ENCODE measurements at regions not wholly inside any gene's neighbourhood (a gene's known extent, or its start where the extent isn't known, plus 50 kb on each side); places are given as distances from the start of the nearest gene placed in this dataset.

DNA sequence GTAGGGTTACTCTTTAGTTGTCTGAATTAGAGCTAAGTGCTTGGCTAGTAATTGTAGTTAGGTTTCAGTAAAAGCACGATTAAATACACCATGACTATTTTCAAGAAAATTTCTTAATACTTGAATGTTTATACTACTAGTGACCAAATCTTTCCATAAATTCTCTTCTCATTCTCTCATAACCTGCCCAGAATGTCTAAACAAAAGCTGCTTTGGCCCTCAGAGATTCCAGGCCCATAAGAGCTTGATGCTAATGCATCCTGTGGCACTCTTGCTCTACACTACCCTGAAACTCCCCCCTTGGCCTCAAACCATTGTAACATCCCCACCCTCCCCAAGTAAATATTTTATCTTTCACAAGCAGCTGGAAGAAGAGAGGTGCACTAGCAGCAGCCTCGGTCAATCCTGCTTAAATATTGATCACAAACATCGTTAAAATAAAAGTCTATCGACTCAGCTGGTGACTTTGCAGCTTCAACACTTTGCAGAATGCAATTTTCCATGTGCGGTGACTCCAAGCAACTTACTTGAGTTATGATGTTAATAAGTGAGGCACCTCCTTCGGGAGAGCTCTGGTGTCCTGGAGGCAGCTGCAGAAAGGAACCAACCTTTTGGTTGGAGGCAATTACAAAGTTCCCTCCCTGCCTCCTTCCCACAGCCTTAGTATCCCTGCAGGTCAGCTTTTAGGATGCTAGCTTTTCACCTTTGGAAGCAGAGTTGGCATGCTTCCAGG is 315.6 kb upstream of the PLXNA2 start:
- DNase-seq (ENCODE audit: low spot score in 2 of 2) (no peak), ATAC-seq (no peak)
- no peak overlapping the region for H3K27ac Mint-ChIP-seq
- no peaks in the 10 kb centered on the region for H3K36me3 Mint-ChIP-seq
- H3K9me3 Mint-ChIP-seq: peaks cover 0 to 8% of the 10 kb centered on the region in 2 donors

DNA sequence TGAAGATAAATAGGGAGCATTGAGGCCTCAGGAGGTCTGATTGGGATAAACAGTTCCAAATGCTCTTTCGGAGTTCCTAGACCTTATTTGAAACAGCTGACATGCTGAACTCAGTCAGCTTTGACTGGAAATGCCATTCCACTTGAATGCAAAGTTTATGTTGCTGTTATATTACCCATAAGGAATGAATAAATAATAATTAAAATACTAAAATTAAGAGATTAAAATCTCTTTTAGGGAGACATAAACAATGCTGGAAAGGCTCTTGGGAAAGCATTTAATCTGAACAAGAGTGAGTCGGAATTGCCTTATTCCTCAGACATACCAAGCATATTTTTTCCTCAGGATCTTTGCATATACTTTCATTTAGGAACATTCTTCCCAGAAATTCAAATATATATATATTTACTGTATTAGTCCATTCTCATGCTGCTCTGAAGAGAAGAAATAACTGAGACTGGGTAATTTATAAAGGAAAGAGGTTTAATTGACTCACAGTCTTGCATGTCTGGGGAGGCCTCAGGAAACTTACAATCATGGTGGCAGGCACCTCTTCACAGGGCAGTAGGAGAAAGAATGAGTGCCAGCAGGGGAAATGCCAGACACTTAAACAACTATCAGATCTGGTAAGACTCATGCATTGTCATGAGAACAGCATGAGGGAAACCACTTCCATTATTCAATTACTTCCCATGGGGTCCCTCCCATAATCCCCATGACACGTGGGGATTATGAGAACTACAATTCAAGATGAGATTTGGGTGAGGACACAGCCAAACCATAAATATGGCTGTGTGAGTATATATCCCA is 318.2 kb upstream of the PLXNA2 start:
- ATAC-seq (no peak), DNase-seq (ENCODE audit: low spot score in 2 of 2) (no peak)
- Mint-ChIP-seq H3K36me3 (no peaks in the 10 kb centered on the region), H3K9me3 (peaks cover 0 to 4% of the 10 kb centered on the region in 2 donors), H3K27ac (no peak overlapping the region)

DNA sequence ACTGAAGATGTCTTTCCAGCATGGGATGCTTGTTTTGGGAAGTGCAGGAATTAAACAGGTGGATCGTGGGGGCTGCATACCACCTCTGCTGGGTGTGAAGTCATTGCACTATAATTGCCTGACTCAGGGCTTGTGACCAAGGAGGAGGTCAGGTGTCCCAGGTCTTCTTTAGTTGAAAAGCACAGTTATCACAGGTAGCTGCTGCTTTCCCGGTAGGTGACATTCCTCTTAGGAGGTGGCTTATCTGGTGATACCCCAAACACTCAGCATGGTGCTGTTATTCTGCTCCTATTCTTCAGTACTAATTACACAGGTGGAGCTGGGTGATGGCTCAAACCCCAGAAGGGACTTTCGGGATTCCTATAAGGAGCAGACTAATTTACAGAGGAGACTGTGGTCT is 320.3 kb upstream of the PLXNA2 start:
- H3K27ac Mint-ChIP-seq: no peak overlapping the region
- DNase-seq (ENCODE audit: low spot score in 2 of 2) (no peak), ATAC-seq (no peak)
- no peaks in the 10 kb centered on the region for H3K36me3 Mint-ChIP-seq
- no peaks in the 10 kb centered on the region for H3K9me3 Mint-ChIP-seq

DNA sequence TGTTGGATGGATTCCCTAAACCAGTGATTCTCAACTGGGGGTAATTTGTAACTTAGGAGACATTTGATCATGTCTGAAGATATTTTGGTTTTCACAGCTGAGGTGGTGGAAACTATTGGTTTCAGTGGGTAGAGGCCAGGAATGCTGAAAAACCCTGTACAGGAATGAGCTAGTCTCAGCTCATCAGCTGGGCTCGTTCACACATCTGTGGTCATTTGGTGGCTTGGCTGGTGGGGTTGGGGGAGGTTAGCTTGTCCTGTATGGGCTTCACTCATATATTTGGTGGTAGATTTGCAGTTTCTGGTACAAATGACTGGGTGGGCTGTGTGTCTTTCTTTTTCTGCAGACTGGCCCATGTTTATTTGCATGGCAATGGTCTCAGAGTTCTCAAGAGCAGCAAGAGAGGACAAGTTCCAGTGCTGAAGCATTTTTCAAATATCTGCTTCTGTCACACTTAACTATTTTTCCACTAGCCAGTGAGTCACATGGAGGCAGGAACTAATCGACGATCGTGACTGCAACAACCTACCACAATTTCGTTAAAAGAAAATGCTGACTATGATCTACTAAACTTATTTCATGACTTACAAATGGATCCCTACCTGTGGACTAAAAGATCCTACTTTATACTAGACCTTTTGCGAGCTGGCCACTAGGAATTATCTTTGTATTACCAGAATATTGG is 321.7 kb upstream of the PLXNA2 start:
- Mint-ChIP-seq H3K36me3 (no peaks in the 10 kb centered on the region), H3K9me3 (no peaks in the 10 kb centered on the region), H3K27ac (no peak overlapping the region)
- ATAC-seq: no peak
- DNase-seq (ENCODE audit: low spot score in 2 of 2): no peak

DNA sequence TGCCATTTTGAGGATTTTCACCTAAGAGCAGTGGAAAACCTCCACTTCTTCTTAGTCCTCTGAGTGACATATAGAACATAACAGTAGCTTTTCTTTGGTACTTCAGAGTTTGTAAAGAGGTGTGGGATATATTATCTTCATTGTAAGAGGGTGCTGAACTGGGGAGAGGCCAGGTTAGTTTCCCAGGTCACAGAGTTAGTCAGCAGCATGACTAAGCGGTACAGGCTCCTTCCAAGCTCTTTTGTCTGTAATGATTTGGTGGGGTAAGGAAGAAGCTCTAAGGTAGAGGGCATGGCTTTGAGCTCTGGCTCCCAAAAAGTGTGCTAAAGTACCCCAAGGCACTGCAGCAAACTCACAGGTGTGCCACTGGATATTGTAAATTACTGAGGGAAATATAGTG is 325.0 kb upstream of the PLXNA2 start:
- H3K9me3 Mint-ChIP-seq: no peaks in the 10 kb centered on the region
- no peaks in the 10 kb centered on the region for H3K36me3 Mint-ChIP-seq
- ATAC-seq (no peak), DNase-seq (ENCODE audit: low spot score in 2 of 2) (no peak)
- H3K27ac Mint-ChIP-seq: no peak overlapping the region

DNA sequence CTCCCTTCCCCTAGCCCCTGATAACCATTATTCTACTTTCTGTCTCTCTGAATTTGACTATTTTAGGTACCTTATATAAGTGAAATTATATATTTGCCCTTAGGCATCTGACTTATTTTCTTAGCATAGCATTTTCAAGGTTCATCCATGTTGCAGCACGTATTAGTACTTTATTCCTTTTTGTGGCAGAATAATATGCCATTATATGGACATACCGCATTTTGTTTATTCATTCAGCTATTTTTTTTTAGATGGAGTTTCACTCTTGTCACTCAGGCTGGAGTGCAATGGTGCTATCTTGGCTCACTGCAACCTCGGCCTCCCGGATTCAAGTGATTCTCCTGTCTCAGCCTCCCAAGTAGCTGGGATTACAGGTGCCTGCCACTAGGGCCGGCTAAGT is 326.2 kb upstream of the PLXNA2 start:
- Mint-ChIP-seq H3K9me3 (no peaks in the 10 kb centered on the region), H3K27ac (no peak overlapping the region), H3K36me3 (no peaks in the 10 kb centered on the region)
- ATAC-seq (no peak), DNase-seq (ENCODE audit: low spot score in 2 of 2) (no peak)

DNA sequence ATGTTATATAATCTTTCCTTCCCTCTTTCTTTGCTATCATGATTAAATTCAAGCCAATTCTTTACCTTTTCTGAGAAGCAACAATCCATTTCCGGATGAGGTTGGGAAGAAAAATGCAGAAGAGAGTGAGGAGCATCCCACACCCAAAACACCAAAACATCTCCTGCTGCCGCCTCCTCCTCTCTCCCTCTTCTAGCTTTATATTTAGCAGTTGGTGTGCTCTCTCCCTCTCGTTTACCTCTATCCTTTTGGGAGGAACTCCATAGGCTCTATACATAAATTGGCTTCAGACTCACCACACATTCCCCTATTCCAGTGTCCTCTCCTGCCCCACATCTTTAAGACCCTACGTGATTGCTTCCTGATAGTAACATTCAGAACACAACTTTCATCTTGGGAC is 332.2 kb upstream of the PLXNA2 start:
- Mint-ChIP-seq H3K36me3 (no peaks in the 10 kb centered on the region), H3K27ac (no peak overlapping the region), H3K9me3 (no peaks in the 10 kb centered on the region)
- DNase-seq (ENCODE audit: low spot score in 2 of 2) (no peak), ATAC-seq (no peak)

DNA sequence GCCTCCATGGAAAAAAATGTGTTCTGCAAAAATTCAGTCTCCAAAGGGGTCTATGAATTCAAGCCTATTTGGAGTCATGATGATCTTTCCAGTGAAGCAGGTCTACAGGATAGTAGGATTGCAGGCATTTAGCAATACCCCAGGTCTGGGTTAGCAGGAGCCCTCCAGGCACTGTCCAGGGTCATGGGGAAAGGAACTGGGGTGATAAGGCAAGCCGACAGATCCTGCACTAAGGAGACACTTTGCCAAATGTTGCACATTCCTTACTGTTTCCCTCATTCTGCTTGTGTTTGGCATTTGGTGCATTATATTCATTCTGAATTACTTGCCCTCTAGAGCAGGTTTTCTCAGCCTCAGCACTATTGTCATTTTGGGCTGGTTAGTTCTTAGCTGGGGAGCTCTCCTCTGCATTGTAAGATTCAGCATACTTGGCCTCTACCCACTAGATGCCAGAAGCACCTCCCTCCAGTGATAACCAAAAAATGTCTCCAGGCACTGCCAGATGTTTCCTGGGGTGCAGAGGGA is 333.3 kb upstream of the PLXNA2 start:
- Mint-ChIP-seq H3K27ac (no peak overlapping the region), H3K36me3 (no peaks in the 10 kb centered on the region), H3K9me3 (no peaks in the 10 kb centered on the region)
- ATAC-seq: no peak
- no peak for DNase-seq (ENCODE audit: low spot score in 2 of 2)

DNA sequence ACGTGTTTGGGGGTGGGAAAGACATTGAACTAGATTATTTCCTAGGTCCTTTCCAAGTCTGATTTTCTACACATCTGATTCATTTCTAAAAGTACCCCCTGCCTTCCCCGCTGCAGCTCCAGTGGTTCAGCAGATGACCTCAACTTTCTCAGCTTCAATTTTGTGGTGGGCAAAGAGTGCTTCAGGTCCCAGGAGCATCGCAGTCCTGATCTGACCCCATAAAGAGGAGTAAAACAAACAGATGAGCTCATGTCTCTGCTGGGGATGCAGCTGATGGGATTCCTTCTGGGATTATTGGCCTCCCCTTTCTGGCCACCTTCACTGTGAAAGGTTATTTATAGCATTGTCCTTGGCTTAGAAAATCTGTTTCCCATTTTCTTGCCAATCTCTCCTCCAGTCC is 337.0 kb upstream of the PLXNA2 start:
- Mint-ChIP-seq H3K36me3 (no peaks in the 10 kb centered on the region), H3K9me3 (peaks cover 5 to 6% of the 10 kb centered on the region in 2 donors), H3K27ac (no peak overlapping the region)
- no peak for DNase-seq (ENCODE audit: low spot score in 2 of 2)
- no peak for ATAC-seq

DNA sequence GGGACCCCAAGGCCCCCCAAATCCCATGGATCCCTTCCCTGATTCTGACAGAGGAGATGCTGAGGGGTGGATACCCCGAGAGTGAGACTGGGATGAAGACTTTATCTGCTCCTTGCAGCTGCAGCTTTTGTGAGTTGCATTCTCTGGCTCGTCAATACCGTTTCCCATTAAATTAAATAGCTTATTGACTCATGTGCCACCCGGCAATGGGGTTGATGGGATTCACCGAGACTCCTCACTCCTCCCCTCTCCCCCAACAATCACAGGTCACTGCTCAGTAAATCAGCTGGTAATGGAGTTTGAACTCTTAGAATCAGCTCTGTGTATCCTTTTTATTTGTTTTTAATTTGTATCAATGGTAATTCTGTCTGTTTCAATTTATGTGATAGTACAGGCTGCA is 337.5 kb upstream of the PLXNA2 start:
- no peak for ATAC-seq
- Mint-ChIP-seq H3K27ac (no peak overlapping the region), H3K36me3 (no peaks in the 10 kb centered on the region), H3K9me3 (peaks cover 5 to 6% of the 10 kb centered on the region in 2 donors)
- no peak for DNase-seq (ENCODE audit: low spot score in 2 of 2)

DNA sequence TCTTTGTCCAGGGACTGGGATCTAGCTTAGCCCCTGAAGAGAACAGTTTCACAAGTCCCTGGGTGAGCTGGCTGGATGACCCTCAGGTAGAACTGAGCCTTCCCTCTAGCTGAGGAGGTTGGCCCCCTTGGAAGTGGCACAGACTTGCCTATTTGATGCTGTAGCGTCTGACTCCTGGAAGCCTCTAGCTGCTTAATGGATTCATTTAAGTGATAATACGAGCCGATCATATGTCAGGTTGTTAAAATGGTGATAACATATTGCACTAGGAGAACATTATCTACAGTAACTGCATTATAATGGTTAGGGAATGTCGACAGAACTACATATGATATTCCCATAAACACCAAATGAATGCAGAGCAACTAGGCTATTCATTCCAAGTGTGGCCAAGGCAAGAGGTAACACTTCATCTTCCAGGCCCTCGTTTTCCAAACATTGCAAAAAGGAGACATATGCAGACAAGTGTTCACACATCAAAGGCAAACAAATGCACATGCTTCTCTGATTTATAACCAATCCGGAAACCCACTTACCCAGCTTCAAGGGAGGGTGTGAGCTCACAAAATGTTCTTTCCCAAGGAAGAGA is 340.1 kb upstream of the PLXNA2 start:
- H3K9me3 Mint-ChIP-seq: peaks cover 5 to 6% of the 10 kb centered on the region in 2 donors

DNA sequence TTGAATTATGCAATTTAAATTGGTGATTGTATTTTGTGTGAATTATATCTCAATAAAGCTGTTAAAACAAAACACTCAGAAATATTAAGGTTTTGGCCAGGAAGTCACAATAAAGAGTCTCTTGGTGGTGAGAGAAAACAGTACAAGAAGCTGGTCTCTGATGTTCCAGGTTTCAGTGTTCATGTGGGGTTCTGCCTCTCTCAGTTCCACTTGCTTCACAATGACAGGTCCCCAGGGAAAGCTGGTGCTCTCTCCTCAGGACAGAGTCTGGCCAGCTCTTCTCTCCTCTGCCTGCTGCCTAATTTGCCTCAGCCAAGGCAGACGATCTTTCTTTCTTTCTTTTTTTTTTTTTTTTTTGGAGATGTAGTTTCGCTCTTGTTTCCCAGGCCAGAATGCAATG is 342.9 kb upstream of the PLXNA2 start:
- no peaks in the 10 kb centered on the region for H3K36me3 Mint-ChIP-seq
- H3K9me3 Mint-ChIP-seq: peaks cover 5 to 6% of the 10 kb centered on the region in 2 donors
- no peak overlapping the region for H3K27ac Mint-ChIP-seq
- ATAC-seq (no peak), DNase-seq (ENCODE audit: low spot score in 2 of 2) (no peak)

More for the DNA sequence above, 340.1 kb upstream of the PLXNA2 start:
- DNase-seq (ENCODE audit: low spot score in 2 of 2) (no peak), ATAC-seq (no peak)
- H3K36me3 Mint-ChIP-seq: no peaks in the 10 kb centered on the region
- no peak overlapping the region for H3K27ac Mint-ChIP-seq

DNA sequence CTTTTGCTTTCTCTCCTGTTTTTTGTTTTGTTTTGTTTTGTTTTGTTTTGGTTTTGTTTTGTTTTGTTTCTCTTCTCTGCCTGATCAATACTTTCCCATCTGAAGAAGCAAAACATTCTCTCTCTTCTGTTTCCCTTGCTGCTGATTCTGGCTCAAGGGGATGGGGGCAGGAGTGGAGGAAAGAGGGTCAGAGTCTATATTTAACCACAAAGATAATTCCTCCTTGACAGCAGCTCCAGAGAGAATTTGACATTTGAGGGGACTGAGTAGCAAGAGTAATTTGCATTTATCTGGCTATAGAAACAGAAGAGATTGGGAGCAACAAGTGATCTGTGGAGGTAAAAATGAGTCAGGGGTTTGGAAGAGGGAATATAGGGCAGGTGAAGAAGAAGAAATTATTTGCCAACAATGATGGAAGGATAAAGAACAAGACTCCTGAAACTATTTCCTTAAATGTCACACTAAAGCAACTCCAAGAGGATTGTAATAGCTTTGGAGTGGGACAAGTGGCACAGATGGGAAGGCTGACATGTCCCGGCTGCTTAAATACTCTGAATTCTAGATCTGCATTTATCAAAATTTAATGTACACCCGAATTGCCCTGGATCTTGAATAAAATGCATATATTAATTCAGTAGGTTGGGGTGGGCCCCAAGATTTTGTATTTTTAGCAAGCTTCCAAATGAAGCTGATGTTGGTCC is 349.3 kb upstream of the PLXNA2 start:
- no peak for DNase-seq (ENCODE audit: low spot score in 2 of 2)
- no peak for ATAC-seq
- Mint-ChIP-seq H3K36me3 (no peaks in the 10 kb centered on the region), H3K27ac (peak overlapping the region in 1 of 2 donors; percentile 1), H3K9me3 (no peaks in the 10 kb centered on the region)

DNA sequence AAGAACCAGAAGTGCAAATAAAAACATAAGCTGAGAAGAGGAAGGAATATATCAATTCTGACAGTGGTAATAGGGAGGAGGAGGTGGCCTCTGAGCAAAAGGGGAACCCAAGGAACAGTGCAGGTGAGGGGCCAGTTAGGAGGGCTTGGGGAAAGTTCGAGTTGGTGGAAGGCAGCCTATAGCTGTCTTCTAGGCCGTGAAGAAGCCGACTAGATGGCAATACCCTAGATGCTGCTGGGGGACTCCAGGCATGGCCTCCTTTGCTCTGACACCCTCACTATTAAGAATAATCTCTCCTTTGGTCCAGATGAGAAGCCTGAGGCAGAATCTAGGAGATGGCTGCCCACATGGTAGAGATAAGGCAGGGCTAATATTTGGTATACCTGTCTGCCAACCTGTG is 351.1 kb upstream of the PLXNA2 start:
- Mint-ChIP-seq H3K27ac (no peak overlapping the region), H3K9me3 (no peaks in the 10 kb centered on the region), H3K36me3 (no peaks in the 10 kb centered on the region)
- no peak for ATAC-seq
- DNase-seq (ENCODE audit: low spot score in 2 of 2): no peak

DNA sequence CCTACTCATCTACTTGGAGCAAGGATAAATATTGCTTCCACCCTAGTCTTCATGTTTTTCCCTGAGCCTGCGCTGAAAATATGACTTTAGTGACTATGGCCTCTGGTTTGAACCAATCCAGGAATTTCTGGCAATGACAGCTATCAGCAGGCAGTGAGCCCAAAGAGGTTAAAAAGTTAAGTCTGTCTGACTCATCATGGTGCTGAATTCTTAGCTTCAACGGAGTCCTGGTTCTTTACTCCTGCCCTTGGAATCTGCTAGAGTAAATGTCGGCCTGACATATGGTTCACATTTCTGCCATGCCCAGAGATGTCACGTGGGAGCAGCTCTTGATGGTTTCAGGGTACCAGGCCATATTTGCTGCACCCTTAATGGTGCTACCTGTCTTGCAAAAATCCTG is 351.6 kb upstream of the PLXNA2 start:
- H3K9me3 Mint-ChIP-seq: no peaks in the 10 kb centered on the region
- H3K36me3 Mint-ChIP-seq: no peaks in the 10 kb centered on the region
- ATAC-seq (no peak), DNase-seq (ENCODE audit: low spot score in 2 of 2) (no peak)
- H3K27ac Mint-ChIP-seq: no peak overlapping the region

DNA sequence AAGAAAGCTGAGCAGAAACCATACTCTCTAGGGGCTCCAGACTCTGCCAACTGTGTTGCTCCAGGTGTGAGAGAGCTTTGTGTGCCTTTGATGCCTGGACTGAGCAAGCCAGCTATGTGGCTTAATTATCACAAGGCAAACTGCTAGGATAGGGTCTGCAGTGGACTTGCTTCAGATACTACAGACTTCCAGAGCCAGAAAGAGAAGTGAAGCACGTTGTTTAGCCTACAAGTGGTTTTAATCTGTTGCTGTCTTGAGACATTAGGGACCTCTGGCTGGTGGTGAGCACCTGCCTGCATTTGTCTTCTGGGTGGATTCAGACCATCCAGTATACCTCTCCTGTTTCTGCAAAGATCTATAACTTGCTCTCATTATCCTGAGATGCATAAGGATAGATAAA is 353.4 kb upstream of the PLXNA2 start:
- no peak for ATAC-seq
- DNase-seq (ENCODE audit: low spot score in 2 of 2): no peak
- Mint-ChIP-seq H3K9me3 (no peaks in the 10 kb centered on the region), H3K36me3 (no peaks in the 10 kb centered on the region), H3K27ac (no peak overlapping the region)

Measured in activated naive CD4-positive, alpha-beta T cell treated with anti-CD3 and anti-CD28 coated beads, Interleukin-2, amount 50 U/mL, for 72 hours (primary cell).